Embryonic facial prominence (tissue), 1 donor: ENCODE measurements at regions not wholly inside any gene's neighbourhood (a gene's known extent, or its start where the extent isn't known, plus 50 kb on each side); places are given as distances from the start of the nearest gene placed in this dataset.
"Not testable (repeated sequence)": the region's sequence is repeated elsewhere in the genome, so short reads cannot be mapped to it uniquely, and the experiment has no call there.

Experiments
- DNase-seq: peaks from one replicate; pipeline ENCODE4 v3.0.0-alpha.2; 2016; ENCODE audit errors: extremely low spot score

DNA sequence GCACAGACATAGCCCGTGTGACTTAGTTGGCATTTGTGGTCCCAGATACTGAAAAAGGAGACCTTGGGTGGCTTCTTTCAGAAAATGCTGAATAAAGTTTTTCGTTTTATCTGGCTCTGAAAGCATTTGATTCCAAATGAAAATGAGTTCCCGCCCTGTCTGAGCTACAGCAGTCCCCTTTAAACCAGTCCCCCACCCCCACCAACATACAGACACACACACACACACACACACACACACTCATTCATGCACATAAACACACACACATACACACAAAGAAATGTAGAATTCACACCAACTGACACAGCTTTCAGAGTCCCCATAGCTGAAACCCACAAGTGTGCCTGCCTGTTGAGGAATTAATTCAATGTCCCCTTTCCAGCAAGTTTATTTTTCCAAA lies 97.0 kb upstream of the SMARCA2 start:
- no peak for DNase-seq

GRCh38 chr9:1918622-1919021 lies 96.5 kb upstream of the SMARCA2 start:
- no peak for DNase-seq

DNA sequence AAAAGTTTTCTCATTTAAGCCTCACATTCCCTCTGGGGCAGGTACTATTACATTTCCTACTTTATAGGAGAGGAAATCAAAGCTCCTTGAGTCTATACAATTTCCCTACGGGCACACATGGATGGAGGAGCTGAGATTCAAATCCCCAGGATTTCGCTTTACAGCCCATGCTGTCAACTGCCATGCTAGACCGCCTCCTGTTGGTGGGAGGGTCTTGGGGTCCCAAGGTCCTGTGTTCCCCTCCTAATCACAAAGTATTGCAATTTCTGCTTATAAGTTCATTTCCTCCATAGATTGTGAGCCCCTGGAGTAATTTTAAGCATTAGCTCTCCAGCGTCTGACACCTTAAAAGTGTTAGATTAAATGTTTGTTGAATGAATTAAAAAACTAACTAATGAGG lies 95.9 kb upstream of the SMARCA2 start:
- DNase-seq = no peak

DNA sequence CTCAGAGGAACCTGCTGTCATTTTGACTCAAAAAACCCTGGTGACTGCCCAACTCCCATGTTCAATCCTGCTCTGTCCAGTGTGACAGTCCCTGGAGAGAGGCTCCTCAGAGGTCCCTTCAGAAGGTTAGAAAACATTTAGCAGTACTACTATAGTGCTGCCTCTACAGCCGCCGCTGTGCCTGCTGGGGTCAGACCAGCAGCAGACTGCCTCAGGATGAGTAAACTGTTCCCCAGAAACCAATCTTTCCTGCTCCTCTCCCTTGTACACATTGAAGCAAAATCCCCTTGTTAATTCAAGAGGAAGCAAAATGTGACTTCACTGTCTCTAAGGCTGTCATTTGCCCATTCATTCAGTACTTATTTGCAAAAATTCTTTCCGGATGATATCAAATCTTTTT lies 94.8 kb upstream of the SMARCA2 start:
- DNase-seq = no peak

- DNase-seq = no peak
These were observed 93.1 kb upstream of the SMARCA2 start for GRCh38 chr9:1922026-1922425.

GRCh38 chr9:1927546-1927945 lies 87.6 kb upstream of the SMARCA2 start:
- DNase-seq = no peak

DNA sequence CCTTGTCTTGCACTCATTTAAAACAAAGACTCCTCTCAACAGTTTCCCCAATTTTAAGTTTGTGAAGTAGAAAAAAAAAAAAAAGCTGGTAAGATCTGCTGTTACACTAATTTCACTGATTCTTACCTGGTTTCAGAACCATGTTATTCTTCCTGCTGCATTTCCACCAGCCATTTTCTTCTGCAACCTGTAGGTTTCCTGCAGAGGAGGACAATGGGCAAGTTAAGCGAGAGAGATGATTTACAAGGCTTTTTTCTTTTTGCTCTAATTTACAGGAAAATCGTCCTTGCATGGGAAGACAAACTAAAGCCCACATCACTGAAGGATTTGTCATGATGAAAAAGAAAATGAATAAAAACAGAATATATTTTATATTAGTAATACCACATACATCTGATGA lies 86.0 kb upstream of the SMARCA2 start:
- DNase-seq = no peak

DNA sequence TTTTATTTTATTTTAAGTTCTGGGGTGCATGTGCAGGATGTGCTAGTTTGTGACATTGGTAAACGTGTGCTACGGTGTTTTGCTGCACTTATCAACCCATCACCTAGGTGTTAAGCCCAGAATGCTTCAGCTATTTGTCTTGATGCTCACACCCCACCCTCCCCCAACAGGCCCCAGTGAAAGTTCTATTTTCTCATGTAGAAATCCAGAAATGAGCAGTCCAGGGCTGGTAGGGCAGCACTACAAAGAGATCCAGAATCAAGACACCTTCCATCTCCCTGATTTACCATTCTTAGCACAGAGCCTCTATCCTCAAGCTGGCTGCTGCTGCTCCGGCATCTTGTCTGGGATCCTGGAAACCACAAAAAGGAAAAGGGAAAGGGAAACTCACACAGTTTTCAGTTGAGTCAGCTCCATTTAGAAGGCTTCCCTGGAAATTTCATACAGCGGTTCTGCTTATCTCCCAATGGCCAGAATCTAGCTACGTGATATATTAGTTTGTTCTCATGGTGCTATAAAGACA lies 85.4 kb upstream of the SMARCA2 start:
- no peak for DNase-seq

DNA sequence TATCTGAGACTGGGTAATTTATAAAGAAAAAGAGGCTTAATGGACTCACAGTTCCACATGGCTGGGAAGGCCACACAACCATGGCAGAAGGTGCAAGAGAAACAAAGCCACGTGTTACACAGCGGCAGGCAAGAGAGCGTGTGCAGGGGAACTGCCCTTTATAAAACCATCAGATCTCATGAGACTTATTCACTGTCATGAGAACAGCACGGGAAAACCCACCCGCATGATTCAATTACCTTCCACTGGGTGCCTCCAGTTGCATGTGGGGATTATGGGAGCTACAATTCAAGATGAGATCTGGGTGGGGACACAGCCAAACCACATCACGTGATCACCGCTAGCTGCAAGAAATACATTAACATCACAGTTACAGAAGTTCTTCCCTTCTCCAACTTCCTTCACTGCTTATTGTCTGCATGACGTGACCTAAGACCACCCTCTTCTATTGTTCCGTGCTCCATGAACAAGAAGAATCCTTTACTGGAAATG lies 84.9 kb upstream of the SMARCA2 start:
- DNase-seq = not testable (repeated sequence)

GRCh38 chr9:1938135-1938534 lies 77.0 kb upstream of the SMARCA2 start:
- no peak for DNase-seq

GRCh38 chr9:1938675-1939170 lies 76.4 kb upstream of the SMARCA2 start:
- no peak for DNase-seq

GRCh38 chr9:1939466-1939865 lies 75.7 kb upstream of the SMARCA2 start:
- DNase-seq = no peak

GRCh38 chr9:1939926-1940368 lies 75.2 kb upstream of the SMARCA2 start:
- no peak for DNase-seq

DNA sequence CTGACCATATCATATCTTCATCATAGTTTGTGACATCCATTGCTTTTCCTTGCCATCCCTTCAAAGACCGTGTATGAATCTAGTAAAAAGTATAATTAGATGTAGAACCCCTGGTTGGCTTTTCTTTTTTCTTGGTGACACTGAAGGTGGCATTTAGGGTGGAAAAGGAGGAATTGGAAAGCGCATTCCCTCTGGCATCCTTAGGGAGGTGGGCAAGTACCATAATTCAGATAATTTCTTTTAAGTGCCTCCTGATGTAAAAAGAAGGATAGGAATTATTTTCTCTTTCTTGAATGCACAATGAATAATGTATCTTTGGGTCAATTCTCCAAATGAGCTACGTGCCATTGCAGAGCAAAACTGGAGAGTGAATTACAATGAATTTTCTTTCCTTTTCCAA lies 73.2 kb upstream of the SMARCA2 start:
- no peak for DNase-seq

GRCh38 chr9:1946526-1947283 lies 68.4 kb upstream of the SMARCA2 start:
- DNase-seq = no peak

DNA sequence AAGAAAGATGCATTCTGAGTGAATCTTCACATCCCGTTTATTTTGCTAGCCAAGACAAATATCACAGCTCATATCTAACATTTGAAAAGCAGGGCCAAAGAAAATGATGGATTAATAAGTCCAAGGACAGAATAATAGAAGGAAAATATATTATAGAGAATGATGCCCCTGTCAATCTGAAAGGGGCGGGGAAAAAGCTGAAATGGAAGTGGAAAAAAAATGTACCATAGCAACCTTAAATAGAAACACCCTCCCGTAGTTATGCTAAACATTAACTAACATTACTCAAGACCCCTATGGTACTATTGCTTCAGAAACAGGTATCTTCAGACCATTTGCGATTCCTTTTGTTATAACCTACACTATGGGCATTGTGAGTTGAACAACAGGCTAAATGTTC lies 67.7 kb upstream of the SMARCA2 start:
- DNase-seq = no peak

- DNase-seq = no peak
These were observed 66.6 kb upstream of the SMARCA2 start for GRCh38 chr9:1948541-1948940.

DNA sequence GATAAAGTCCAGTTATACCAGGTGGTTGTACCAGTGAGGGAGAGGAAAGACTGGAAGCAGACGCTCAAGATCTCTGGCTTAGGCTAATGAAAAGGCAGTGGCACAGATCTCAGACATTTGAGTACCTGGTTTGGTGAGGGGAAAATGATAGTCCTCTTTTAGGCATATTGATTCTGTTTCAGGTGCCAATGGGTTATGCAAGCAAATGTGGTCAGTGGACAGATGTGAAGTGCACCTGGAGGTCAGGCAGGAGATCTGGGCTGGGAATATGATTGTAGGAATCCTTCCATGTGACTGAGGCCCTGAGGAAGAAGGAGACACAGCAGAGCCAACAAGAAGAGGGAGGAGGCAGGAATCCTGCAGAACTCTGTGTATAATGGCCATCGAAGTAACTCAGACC lies 63.7 kb upstream of the SMARCA2 start:
- DNase-seq = no peak

DNA sequence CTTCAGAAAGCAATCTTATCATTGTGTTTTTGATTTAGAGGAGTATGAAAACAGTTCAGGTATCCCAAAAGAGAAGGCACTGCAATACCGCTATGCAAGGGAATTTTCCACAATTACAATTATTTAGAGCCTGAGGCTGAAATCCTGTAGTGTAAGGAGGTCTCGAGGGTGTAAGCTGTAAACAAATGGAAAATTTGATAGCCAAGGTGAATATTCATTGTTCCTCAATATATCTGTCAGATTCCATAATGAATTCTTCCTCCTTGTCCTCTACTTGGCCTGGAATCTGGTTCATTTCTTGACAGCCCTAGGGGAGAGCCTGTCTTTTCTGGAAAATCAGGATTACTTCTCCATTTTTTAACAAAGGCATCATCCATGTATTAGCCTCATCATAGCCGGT lies 63.1 kb upstream of the SMARCA2 start:
- DNase-seq = no peak

- no peak for DNase-seq
These were observed 60.9 kb upstream of the SMARCA2 start for GRCh38 chr9:1954238-1954637.

GRCh38 chr9:1956958-1957357 lies 58.2 kb upstream of the SMARCA2 start:
- no peak for DNase-seq

DNA sequence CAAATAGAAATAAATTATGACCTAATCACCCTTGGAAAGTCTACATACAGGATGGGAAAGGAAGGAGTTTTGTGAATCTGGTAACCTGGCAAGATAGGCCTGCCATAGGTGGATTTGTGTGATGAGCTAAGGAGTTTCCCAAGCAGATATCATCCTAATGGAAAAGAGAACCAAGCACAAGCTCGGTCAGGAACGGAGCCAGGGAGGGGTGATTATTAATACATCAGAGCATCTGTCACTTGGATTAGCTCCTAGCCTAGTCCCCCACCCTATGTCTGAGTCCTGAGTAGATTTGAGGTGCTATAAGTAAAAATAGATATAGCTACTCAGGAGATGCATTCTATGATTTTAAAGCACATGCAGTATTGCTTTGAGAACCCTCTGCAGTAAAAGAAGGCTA lies 57.3 kb upstream of the SMARCA2 start:
- no peak for DNase-seq

DNA sequence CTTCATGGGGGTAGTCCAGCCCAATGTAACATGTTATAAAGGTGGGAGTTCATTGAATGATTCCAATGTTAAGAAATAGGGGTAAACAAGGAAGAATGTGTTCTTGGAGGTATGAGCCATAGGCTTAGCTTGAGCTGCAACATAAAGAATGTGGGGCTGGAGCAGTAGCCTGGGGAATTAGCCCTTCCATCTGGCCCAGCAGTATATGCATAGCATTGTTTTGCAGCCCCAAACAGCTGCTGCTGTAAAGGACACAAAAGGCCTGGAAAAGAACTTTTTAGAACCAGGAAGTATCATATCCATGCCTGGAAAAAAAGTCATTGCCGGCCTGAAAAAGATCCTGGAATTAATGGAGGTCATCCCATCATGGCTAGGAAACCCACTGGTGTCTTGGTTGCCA lies 55.8 kb upstream of the SMARCA2 start:
- DNase-seq = no peak
